C4-2B (cell line): ENCODE measurements at regions not wholly inside any gene's neighbourhood (a gene's known extent, or its start where the extent isn't known, plus 50 kb on each side); places are given as distances from the start of the nearest gene placed in this dataset.

Source experiments
- ZFX ChIP-seq: fragments of 450-650 bp; IDR thresholded peaks from 2 replicates; pipeline ENCODE4 v1.6.1; 2017
- TF ChIP-seq, protein P1 (sequence below): fragments of 450-650 bp; conservative IDR thresholded peaks from 2 replicates; pipeline ENCODE4 v1.5.1; 2017; ENCODE audit warnings: mild to moderate bottlenecking

DNA sequence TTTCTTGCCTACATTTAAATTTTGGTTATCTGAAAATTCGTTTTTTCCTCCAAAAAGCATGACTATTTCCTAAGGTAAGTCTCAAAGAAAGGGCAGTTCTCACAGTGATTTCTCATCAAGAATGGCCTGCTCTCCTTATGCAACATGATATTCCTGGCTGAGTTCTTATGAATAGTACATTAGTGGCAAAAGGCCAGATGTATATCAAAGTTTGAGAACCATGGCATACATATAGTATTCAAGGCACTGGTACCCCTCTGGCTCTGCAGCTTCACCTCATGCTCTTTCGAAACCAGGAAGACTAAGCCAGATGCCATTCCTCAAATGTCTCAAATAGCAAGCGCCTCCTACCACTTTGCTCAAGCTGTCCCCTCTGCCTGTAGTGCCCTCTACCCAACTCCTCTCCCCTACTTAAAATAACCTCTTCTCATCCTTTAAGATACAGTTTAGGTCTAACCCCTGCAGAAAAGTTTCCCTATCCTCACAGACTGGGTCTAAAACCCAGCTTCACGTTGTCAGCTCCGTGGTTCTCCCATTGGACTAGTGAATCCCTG, 280.3 kb downstream of the HACE1 start:
- TF ChIP-seq, protein P1, sequence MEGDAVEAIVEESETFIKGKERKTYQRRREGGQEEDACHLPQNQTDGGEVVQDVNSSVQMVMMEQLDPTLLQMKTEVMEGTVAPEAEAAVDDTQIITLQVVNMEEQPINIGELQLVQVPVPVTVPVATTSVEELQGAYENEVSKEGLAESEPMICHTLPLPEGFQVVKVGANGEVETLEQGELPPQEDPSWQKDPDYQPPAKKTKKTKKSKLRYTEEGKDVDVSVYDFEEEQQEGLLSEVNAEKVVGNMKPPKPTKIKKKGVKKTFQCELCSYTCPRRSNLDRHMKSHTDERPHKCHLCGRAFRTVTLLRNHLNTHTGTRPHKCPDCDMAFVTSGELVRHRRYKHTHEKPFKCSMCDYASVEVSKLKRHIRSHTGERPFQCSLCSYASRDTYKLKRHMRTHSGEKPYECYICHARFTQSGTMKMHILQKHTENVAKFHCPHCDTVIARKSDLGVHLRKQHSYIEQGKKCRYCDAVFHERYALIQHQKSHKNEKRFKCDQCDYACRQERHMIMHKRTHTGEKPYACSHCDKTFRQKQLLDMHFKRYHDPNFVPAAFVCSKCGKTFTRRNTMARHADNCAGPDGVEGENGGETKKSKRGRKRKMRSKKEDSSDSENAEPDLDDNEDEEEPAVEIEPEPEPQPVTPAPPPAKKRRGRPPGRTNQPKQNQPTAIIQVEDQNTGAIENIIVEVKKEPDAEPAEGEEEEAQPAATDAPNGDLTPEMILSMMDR = no peak
- no peak for TF ChIP-seq ZFX
